ENCODE measurements at regions not wholly inside any gene's neighbourhood (a gene's known extent, or its start where the extent isn't known, plus 50 kb on each side); places are given as distances from the start of the nearest gene placed in this dataset.

GRCh38 chr6:2522521-2522920 lies 228.2 kb downstream of the MYLK4 start:
- TF ChIP-seq EZH2phosphoT487 (conservative IDR thresholded peaks at IDR 0.05; ENCODE audit: low read length) = no peak
- no peak for TF ChIP-seq CTCF (IDR thresholded peaks at IDR 0.05; ENCODE audit: insufficient read depth, low read length, poor library complexity, severe bottlenecking)
- H3K9me3 ChIP-seq (ENCODE audit: insufficient read depth, low read length) = no peaks in the 10 kb centered on the region
- H3K4me2 ChIP-seq (ENCODE audit: low read depth, low read length, poor library complexity, severe bottlenecking) = no peak overlapping the region
- H3K9me2 ChIP-seq (replicated peaks; ENCODE audit: insufficient read depth, low read length) = no peaks in the 10 kb centered on the region
- no peaks in the 10 kb centered on the region for H3K36me3 ChIP-seq (ENCODE audit: low read length)
- no peaks in the 10 kb centered on the region for H3K27me3 ChIP-seq (ENCODE audit: low read length)
- no peak overlapping the region for H3K4me3 ChIP-seq (ENCODE audit: insufficient read depth, low read length, poor library complexity, severe bottlenecking)
- H3K79me2 ChIP-seq (ENCODE audit: insufficient read depth, low read length) = no peaks in the 10 kb centered on the region
- no peaks in the 10 kb centered on the region for H3F3A ChIP-seq (ENCODE audit: insufficient read depth)
- no peak overlapping the region for H2AFZ ChIP-seq (ENCODE audit: low read depth, low read length, severe bottlenecking)
- no peak overlapping the region for H3K27ac ChIP-seq (ENCODE audit: low read depth, low read length)
- H4K20me1 ChIP-seq (ENCODE audit: low read depth, low read length) = no peaks in the 10 kb centered on the region
- no peak overlapping the region for H3K9ac ChIP-seq (ENCODE audit: low read length)

GRCh38 chr6:2517855-2518473 lies 232.8 kb downstream of the MYLK4 start:
- TF ChIP-seq CTCF (IDR thresholded peaks at IDR 0.05; ENCODE audit: insufficient read depth, low read length, poor library complexity, severe bottlenecking) (no peak), EZH2phosphoT487 (conservative IDR thresholded peaks at IDR 0.05; ENCODE audit: low read length) (no peak)
- H3K9ac ChIP-seq (ENCODE audit: low read length) = no peak overlapping the region
- H3F3A ChIP-seq (ENCODE audit: insufficient read depth) = no peaks in the 10 kb centered on the region
- no peak overlapping the region for H3K27ac ChIP-seq (ENCODE audit: low read depth, low read length)
- no peaks in the 10 kb centered on the region for H3K9me2 ChIP-seq (replicated peaks; ENCODE audit: insufficient read depth, low read length)
- no peak overlapping the region for H2AFZ ChIP-seq (ENCODE audit: low read depth, low read length, severe bottlenecking)
- H3K9me3 ChIP-seq (ENCODE audit: insufficient read depth, low read length) = no peaks in the 10 kb centered on the region
- no peaks in the 10 kb centered on the region for H3K79me2 ChIP-seq (ENCODE audit: insufficient read depth, low read length)
- no peak overlapping the region for H3K4me3 ChIP-seq (ENCODE audit: insufficient read depth, low read length, poor library complexity, severe bottlenecking)
- H4K20me1 ChIP-seq (ENCODE audit: low read depth, low read length) = no peaks in the 10 kb centered on the region
- H3K4me2 ChIP-seq (ENCODE audit: low read depth, low read length, poor library complexity, severe bottlenecking) = no peak overlapping the region
- no peaks in the 10 kb centered on the region for H3K36me3 ChIP-seq (ENCODE audit: low read length)
- no peaks in the 10 kb centered on the region for H3K27me3 ChIP-seq (ENCODE audit: low read length)

GRCh38 chr6:2517401-2517800 lies 233.3 kb downstream of the MYLK4 start:
- no peaks in the 10 kb centered on the region for H4K20me1 ChIP-seq (ENCODE audit: low read depth, low read length)
- no peak for TF ChIP-seq EZH2phosphoT487 (conservative IDR thresholded peaks at IDR 0.05; ENCODE audit: low read length)
- no peak overlapping the region for H2AFZ ChIP-seq (ENCODE audit: low read depth, low read length, severe bottlenecking)
- no peak overlapping the region for H3K4me3 ChIP-seq (ENCODE audit: insufficient read depth, low read length, poor library complexity, severe bottlenecking)
- no peaks in the 10 kb centered on the region for H3K9me3 ChIP-seq (ENCODE audit: insufficient read depth, low read length)
- H3K9ac ChIP-seq (ENCODE audit: low read length) = no peak overlapping the region
- H3K79me2 ChIP-seq (ENCODE audit: insufficient read depth, low read length) = no peaks in the 10 kb centered on the region
- H3K4me2 ChIP-seq (ENCODE audit: low read depth, low read length, poor library complexity, severe bottlenecking) = no peak overlapping the region
- no peaks in the 10 kb centered on the region for H3K27me3 ChIP-seq (ENCODE audit: low read length)
- H3K9me2 ChIP-seq (replicated peaks; ENCODE audit: insufficient read depth, low read length) = no peaks in the 10 kb centered on the region
- no peak overlapping the region for H3K27ac ChIP-seq (ENCODE audit: low read depth, low read length)
- H3K36me3 ChIP-seq (ENCODE audit: low read length) = no peaks in the 10 kb centered on the region
- H3F3A ChIP-seq (ENCODE audit: insufficient read depth) = no peaks in the 10 kb centered on the region

GRCh38 chr6:2516059-2516458 lies 234.7 kb downstream of the MYLK4 start:
- H3K9ac ChIP-seq (ENCODE audit: low read length) = no peak overlapping the region
- no peaks in the 10 kb centered on the region for H3F3A ChIP-seq (ENCODE audit: insufficient read depth)
- H3K4me3 ChIP-seq (ENCODE audit: insufficient read depth, low read length, poor library complexity, severe bottlenecking) = no peak overlapping the region
- no peaks in the 10 kb centered on the region for H3K9me3 ChIP-seq (ENCODE audit: insufficient read depth, low read length)
- TF ChIP-seq CTCF (IDR thresholded peaks at IDR 0.05; ENCODE audit: insufficient read depth, low read length, poor library complexity, severe bottlenecking) (no peak), EZH2phosphoT487 (conservative IDR thresholded peaks at IDR 0.05; ENCODE audit: low read length) (no peak)
- no peaks in the 10 kb centered on the region for H3K36me3 ChIP-seq (ENCODE audit: low read length)
- H3K27ac ChIP-seq (ENCODE audit: low read depth, low read length) = no peak overlapping the region
- no peaks in the 10 kb centered on the region for H3K27me3 ChIP-seq (ENCODE audit: low read length)
- no peaks in the 10 kb centered on the region for H3K79me2 ChIP-seq (ENCODE audit: insufficient read depth, low read length)
- H3K9me2 ChIP-seq (replicated peaks; ENCODE audit: insufficient read depth, low read length) = no peaks in the 10 kb centered on the region
- H3K4me2 ChIP-seq (ENCODE audit: low read depth, low read length, poor library complexity, severe bottlenecking) = no peak overlapping the region
- H2AFZ ChIP-seq (ENCODE audit: low read depth, low read length, severe bottlenecking) = no peak overlapping the region
- no peaks in the 10 kb centered on the region for H4K20me1 ChIP-seq (ENCODE audit: low read depth, low read length)

All from SU-DHL-6 (cell line).